ENCODE measurements at regions not wholly inside any gene's neighbourhood (a gene's known extent, or its start where the extent isn't known, plus 50 kb on each side); places are given as distances from the start of the nearest gene placed in this dataset.

- peak overlapping the region in 1 of 5 donors; percentile 14 for H3K27ac ChIP-seq
- no peak overlapping the region for H3K4me3 ChIP-seq
- H3K27me3 ChIP-seq: no peaks in the 10 kb centered on the region
- H3K36me3 ChIP-seq: no peaks in the 10 kb centered on the region
- TF ChIP-seq POLR2A (IDR thresholded peaks at IDR 0.05) (no peak), EP300 (IDR thresholded peaks at IDR 0.05) (no peak), POLR2AphosphoS5 (IDR thresholded peaks at IDR 0.05) (no peak), CTCF (IDR thresholded peaks at IDR 0.05) (no peak)
- no peaks in the 10 kb centered on the region for H3K9me3 ChIP-seq
- peaks cover 0 to 10% (median 1%) of the 10 kb centered on the region in 4 donors for H3K4me1 ChIP-seq
- 0 to 31% (median 14%) methylated on average over 1 of the region's 1 CpG for WGBS, 5 donors
- intact Hi-C loops (cut with DNase I; ENCODE audit: low total_unique reads): no loop called here
- DNase-seq: peak in 1 of 2 donors; percentile 50
Measured at GRCh38 chr7:89772276-89772675, 382.0 kb upstream of the STEAP1 start.

- Histone ChIP-seq H3K9me3 (no peaks in the 10 kb centered on the region), H3K27me3 (no peaks in the 10 kb centered on the region), H3K4me1 (peaks cover 0 to 10% (median 1%) of the 10 kb centered on the region in 4 donors), H3K4me3 (no peak overlapping the region), H3K27ac (no peak overlapping the region), H3K36me3 (no peaks in the 10 kb centered on the region)
- intact Hi-C loops (cut with DNase I; ENCODE audit: low total_unique reads): no loop called here
- WGBS, 5 donors: 80 to 92% (median 88%) methylated on average over 2 of the region's 2 CpGs
- TF ChIP-seq POLR2AphosphoS5 (IDR thresholded peaks at IDR 0.05): no peak
- TF ChIP-seq POLR2A (IDR thresholded peaks at IDR 0.05): no peak
- TF ChIP-seq CTCF (IDR thresholded peaks at IDR 0.05): no peak
- TF ChIP-seq EP300 (IDR thresholded peaks at IDR 0.05): no peak
- no peak for DNase-seq
Measured at GRCh38 chr7:89773611-89774010, 380.7 kb upstream of the STEAP1 start.

GRCh38 chr7:89775459-89775858, 378.8 kb upstream of the STEAP1 start:
- no peak overlapping the region for H3K27ac ChIP-seq
- DNase-seq: no peak
- no peaks in the 10 kb centered on the region for H3K36me3 ChIP-seq
- H3K4me3 ChIP-seq: no peak overlapping the region
- TF ChIP-seq POLR2AphosphoS5 (IDR thresholded peaks at IDR 0.05) (no peak), CTCF (IDR thresholded peaks at IDR 0.05) (no peak), POLR2A (IDR thresholded peaks at IDR 0.05) (no peak), EP300 (IDR thresholded peaks at IDR 0.05) (no peak)
- intact Hi-C loops (cut with DNase I; ENCODE audit: low total_unique reads): no loop called here
- H3K9me3 ChIP-seq: no peaks in the 10 kb centered on the region
- H3K4me1 ChIP-seq: peaks cover 0 to 10% (median 1%) of the 10 kb centered on the region in 4 donors
- H3K27me3 ChIP-seq: no peaks in the 10 kb centered on the region

GRCh38 chr7:89776980-89777379, 377.3 kb upstream of the STEAP1 start:
- TF ChIP-seq POLR2A (IDR thresholded peaks at IDR 0.05) (no peak), EP300 (IDR thresholded peaks at IDR 0.05) (no peak), POLR2AphosphoS5 (IDR thresholded peaks at IDR 0.05) (no peak), CTCF (IDR thresholded peaks at IDR 0.05) (no peak)
- Histone ChIP-seq H3K9me3 (no peaks in the 10 kb centered on the region), H3K4me3 (no peak overlapping the region), H3K27ac (no peak overlapping the region), H3K27me3 (no peaks in the 10 kb centered on the region), H3K36me3 (no peaks in the 10 kb centered on the region), H3K4me1 (peaks cover 0 to 1% (median 0%) of the 10 kb centered on the region in 4 donors)
- no peak for DNase-seq
- WGBS, 5 donors: 93 to 100% (median 97%) methylated on average over 2 of the region's 2 CpGs
- intact Hi-C loops (cut with DNase I; ENCODE audit: low total_unique reads): no loop called here
